Mesendoderm (in vitro differentiated cells): ENCODE measurements at regions not wholly inside any gene's neighbourhood (a gene's known extent, or its start where the extent isn't known, plus 50 kb on each side); places are given as distances from the start of the nearest gene placed in this dataset.

ENCODE experiments used
- DNase-seq: peaks from one replicate; pipeline ENCODE4 v3.0.0; 2013
- H2AK5ac ChIP-seq: 2 replicates; pipeline ENCODE4 v1.6.1; 2013; ENCODE audit warnings: low read length, inconsistent platforms
- H2BK120ac ChIP-seq: 2 replicates; pipeline ENCODE4 v1.6.1; 2013; ENCODE audit warnings: low read depth, mild to moderate bottlenecking, low read length, moderate library complexity, mixed read lengths
- H2BK15ac ChIP-seq: replicated peaks from 2 replicates; pipeline ENCODE4 v1.6.1; 2013; ENCODE audit warnings: low read depth, mild to moderate bottlenecking, moderate library complexity
- H2BK5ac ChIP-seq: 2 replicates; pipeline ENCODE4 v1.6.1; 2013; ENCODE audit warnings: low read length, inconsistent platforms
- H3K18ac ChIP-seq: 2 replicates; pipeline ENCODE4 v1.6.1; 2013; ENCODE audit warnings: mild to moderate bottlenecking, low read length, mixed read lengths
- H3K23ac ChIP-seq: one replicate; pipeline ENCODE4 v1.6.1; 2013; ENCODE audit warnings: low read length
- H3K27ac ChIP-seq: 2 replicates; pipeline ENCODE4 v1.5.1; 2013; ENCODE audit warnings: low read depth, mild to moderate bottlenecking, inconsistent platforms, low read length, moderate library complexity
- H3K27me3 ChIP-seq: 2 replicates; pipeline ENCODE4 v1.6.1; 2013; ENCODE audit warnings: low read length, control low read depth, mild to moderate bottlenecking, inconsistent platforms; ENCODE audit not compliant: insufficient read depth, poor library complexity
- H3K36me3 ChIP-seq: 2 replicates; pipeline ENCODE4 v1.6.1; 2013; ENCODE audit warnings: low read length, inconsistent platforms; ENCODE audit not compliant: control insufficient read depth, insufficient read depth
- H3K4ac ChIP-seq: one replicate; pipeline ENCODE4 v1.6.1; 2013; ENCODE audit warnings: low read depth, mild to moderate bottlenecking, low read length, moderate library complexity
- H3K4me1 ChIP-seq: 2 replicates; pipeline ENCODE4 v1.6.1; 2013; ENCODE audit warnings: low read depth, low read length, inconsistent platforms; ENCODE audit not compliant: control insufficient read depth
- H3K4me2 ChIP-seq: 2 replicates; pipeline ENCODE4 v1.6.1; 2013; ENCODE audit warnings: low read length
- H3K4me3 ChIP-seq: 2 replicates; pipeline ENCODE4 v1.5.1; 2013; ENCODE audit warnings: mild to moderate bottlenecking, low read length
- H3K56ac ChIP-seq: one replicate; pipeline ENCODE4 v1.6.1; 2013; ENCODE audit warnings: low read length
- H3K79me1 ChIP-seq: 2 replicates; pipeline ENCODE4 v1.6.1; 2013; ENCODE audit warnings: low read length, inconsistent platforms
- H3K79me2 ChIP-seq: 2 replicates; pipeline ENCODE4 v1.6.1; 2013; ENCODE audit warnings: mild to moderate bottlenecking, low read length; ENCODE audit not compliant: control insufficient read depth, insufficient read depth
- H3K9ac ChIP-seq: 2 replicates; pipeline ENCODE4 v1.6.1; 2013; ENCODE audit warnings: low read length, inconsistent platforms
- H4K5ac ChIP-seq: one replicate; pipeline ENCODE4 v1.6.1; 2013; ENCODE audit warnings: low read length
- H4K8ac ChIP-seq: one replicate; pipeline ENCODE4 v1.6.1; 2013; ENCODE audit warnings: low read depth, mild to moderate bottlenecking, control low read depth, low read length, moderate library complexity
- WGBS: extraction: QIAGEN DNeasy Blood & Tissue Kit; methylation state at CpG from one replicate; pipeline ENCODE4 v1.1.7; 2013; ENCODE audit warnings: low lambda C conversion rate, missing lambda C conversion rate; ENCODE audit not compliant: insufficient coverage; ENCODE audit errors: extremely low coverage; 5-methylcytosine and 5-hydroxymethylcytosine counted together

- no CpG with 5 or more reads among the region's 1 CpG for WGBS
- no peak overlapping the region for H4K8ac ChIP-seq
Measured at GRCh38 chr10:106213493-106213892, 951.0 kb downstream of the SORCS1 start.

GRCh38 chr10:106198275-106198674, 966.2 kb downstream of the SORCS1 start:
- Histone ChIP-seq H3K4me2 (no peak overlapping the region), H3K23ac (no peak overlapping the region), H3K27me3 (no peaks in the 10 kb centered on the region), H2AK5ac (no peak overlapping the region), H4K5ac (no peak overlapping the region), H3K36me3 (no peaks in the 10 kb centered on the region), H2BK120ac (no peak overlapping the region), H3K56ac (no peak overlapping the region), H3K9ac (no peak overlapping the region), H3K18ac (no peak overlapping the region), H3K4ac (no peak overlapping the region), H3K27ac (no peak overlapping the region), H4K8ac (no peak overlapping the region), H3K79me2 (no peaks in the 10 kb centered on the region), H3K4me1 (no peaks in the 10 kb centered on the region), H3K79me1 (no peaks in the 10 kb centered on the region), H2BK15ac (no peak overlapping the region), H2BK5ac (no peak overlapping the region), H3K4me3 (no peak overlapping the region)
- no peak for DNase-seq

More at GRCh38 chr10:106213493-106213892, 951.0 kb downstream of the SORCS1 start:
- Histone ChIP-seq H2BK5ac (no peak overlapping the region), H3K36me3 (no peaks in the 10 kb centered on the region), H3K4me3 (no peak overlapping the region), H3K23ac (no peak overlapping the region), H3K4ac (no peak overlapping the region), H2BK120ac (no peak overlapping the region), H3K79me2 (no peaks in the 10 kb centered on the region), H3K9ac (no peak overlapping the region), H2BK15ac (no peak overlapping the region), H3K18ac (no peak overlapping the region), H3K27me3 (no peaks in the 10 kb centered on the region), H3K4me1 (no peaks in the 10 kb centered on the region), H3K4me2 (no peak overlapping the region), H3K27ac (no peak overlapping the region), H3K79me1 (no peaks in the 10 kb centered on the region), H4K5ac (no peak overlapping the region), H2AK5ac (no peak overlapping the region), H3K56ac (no peak overlapping the region)
- no peak for DNase-seq

- no CpG with 5 or more reads among the region's 2 CpGs for WGBS
Measured at GRCh38 chr10:106189292-106189691, 975.2 kb downstream of the SORCS1 start.

GRCh38 chr10:106185951-106186350, 978.6 kb downstream of the SORCS1 start:
- Histone ChIP-seq H3K27ac (no peak overlapping the region), H3K4me2 (no peak overlapping the region), H3K27me3 (no peaks in the 10 kb centered on the region), H2BK120ac (no peak overlapping the region), H3K4ac (no peak overlapping the region), H3K9ac (no peak overlapping the region), H3K79me1 (no peaks in the 10 kb centered on the region), H3K4me3 (no peak overlapping the region), H3K56ac (no peak overlapping the region), H2BK5ac (no peak overlapping the region), H2AK5ac (no peak overlapping the region), H4K8ac (no peak overlapping the region), H3K23ac (no peak overlapping the region), H3K36me3 (no peaks in the 10 kb centered on the region), H4K5ac (no peak overlapping the region), H3K79me2 (no peaks in the 10 kb centered on the region), H3K18ac (no peak overlapping the region), H3K4me1 (no peaks in the 10 kb centered on the region), H2BK15ac (no peak overlapping the region)
- 100% methylated on average over 1 of the region's 2 CpGs for WGBS
- no peak for DNase-seq

More at GRCh38 chr10:106189292-106189691, 975.2 kb downstream of the SORCS1 start:
- no peak overlapping the region for H3K4ac ChIP-seq
- H3K27ac ChIP-seq = no peak overlapping the region
- no peak overlapping the region for H2BK15ac ChIP-seq
- no peak overlapping the region for H3K4me3 ChIP-seq
- H2BK5ac ChIP-seq = no peak overlapping the region
- H3K56ac ChIP-seq = no peak overlapping the region
- no peak overlapping the region for H4K8ac ChIP-seq
- no peaks in the 10 kb centered on the region for H3K27me3 ChIP-seq
- peak; percentile 77 for DNase-seq
- H3K9ac ChIP-seq = no peak overlapping the region
- H3K36me3 ChIP-seq = no peaks in the 10 kb centered on the region
- no peaks in the 10 kb centered on the region for H3K4me1 ChIP-seq
- no peaks in the 10 kb centered on the region for H3K79me2 ChIP-seq
- no peak overlapping the region for H2BK120ac ChIP-seq
- H4K5ac ChIP-seq = no peak overlapping the region
- no peaks in the 10 kb centered on the region for H3K79me1 ChIP-seq
- H2AK5ac ChIP-seq = no peak overlapping the region
- H3K18ac ChIP-seq = no peak overlapping the region
- H3K4me2 ChIP-seq = no peak overlapping the region
- no peak overlapping the region for H3K23ac ChIP-seq

- Histone ChIP-seq H3K27me3 (no peaks in the 10 kb centered on the region), H3K4me2 (no peak overlapping the region), H3K27ac (no peak overlapping the region), H3K36me3 (no peaks in the 10 kb centered on the region), H4K5ac (no peak overlapping the region), H2BK5ac (no peak overlapping the region), H4K8ac (no peak overlapping the region), H2AK5ac (no peak overlapping the region), H3K79me1 (no peaks in the 10 kb centered on the region), H3K4me1 (no peaks in the 10 kb centered on the region), H2BK15ac (no peak overlapping the region), H3K18ac (no peak overlapping the region), H3K4me3 (no peak overlapping the region), H3K9ac (no peak overlapping the region), H3K4ac (no peak overlapping the region), H3K56ac (no peak overlapping the region), H3K79me2 (no peaks in the 10 kb centered on the region), H3K23ac (no peak overlapping the region), H2BK120ac (no peak overlapping the region)
- DNase-seq = no peak
- no CpG with 5 or more reads among the region's 5 CpGs for WGBS
Measured at GRCh38 chr10:106183041-106183440, 981.5 kb downstream of the SORCS1 start.

- Histone ChIP-seq H3K4me1 (no peaks in the 10 kb centered on the region), H3K4me3 (no peak overlapping the region), H3K79me1 (no peaks in the 10 kb centered on the region), H3K9ac (no peak overlapping the region), H3K4ac (no peak overlapping the region), H4K5ac (no peak overlapping the region), H3K18ac (no peak overlapping the region), H3K4me2 (no peak overlapping the region), H2AK5ac (no peak overlapping the region), H3K79me2 (no peaks in the 10 kb centered on the region), H2BK15ac (no peak overlapping the region), H2BK120ac (no peak overlapping the region), H4K8ac (no peak overlapping the region), H3K36me3 (no peaks in the 10 kb centered on the region), H3K23ac (no peak overlapping the region), H3K27ac (no peak overlapping the region), H3K56ac (no peak overlapping the region), H3K27me3 (no peaks in the 10 kb centered on the region), H2BK5ac (no peak overlapping the region)
- no peak for DNase-seq
Measured at GRCh38 chr10:106182542-106182941, 982.0 kb downstream of the SORCS1 start.
